SK-N-SH (cell line): ENCODE measurements at regions not wholly inside any gene's neighbourhood (a gene's known extent, or its start where the extent isn't known, plus 50 kb on each side); places are given as distances from the start of the nearest gene placed in this dataset.

ENCODE experiments used
- POLR2AphosphoS5 ChIP-seq: IDR thresholded peaks from 2 replicates; pipeline ENCODE4 v1.6.1; 2012; ENCODE audit warnings: low read depth, low read length
- RCOR1 ChIP-seq: fragments of 150-350 bp; IDR thresholded peaks from 2 replicates; pipeline ENCODE4 v1.6.1; 2017; ENCODE audit warnings: antibody characterized with exemption, low read length
- TF ChIP-seq, protein P1 (sequence below): fragments of 200-600 bp; sonication (generic); IDR thresholded peaks from 2 replicates; pipeline ENCODE4 v1.6.1; 2017; ENCODE audit warnings: antibody characterized with exemption, mild to moderate bottlenecking, moderate library complexity
- TF ChIP-seq, protein P2 (sequence below): fragments of 150-350 bp; IDR thresholded peaks from 2 replicates; pipeline ENCODE4 v1.6.1; 2017; ENCODE audit warnings: antibody characterized with exemption, low read length, low read depth, borderline replicate concordance

DNA sequence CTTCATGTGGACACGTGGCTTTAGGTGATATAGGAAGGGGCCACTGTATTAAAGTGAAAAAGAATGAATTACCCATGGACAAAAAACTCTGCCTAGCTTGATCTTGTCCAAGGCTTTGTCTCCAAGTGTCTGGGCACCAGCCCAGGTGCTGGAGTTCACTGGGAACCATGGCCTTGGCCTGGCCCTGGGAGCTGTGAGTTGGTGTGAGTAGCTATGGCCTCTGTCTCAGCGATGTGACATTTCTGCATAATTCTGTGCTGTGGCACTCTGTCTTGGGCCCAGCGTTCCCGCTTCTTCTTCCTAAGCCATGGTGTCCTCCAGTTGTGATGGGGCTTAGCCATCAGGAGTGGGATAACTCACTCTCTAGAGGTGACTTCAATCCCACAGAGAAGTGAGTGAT is 119.0 kb upstream of the PPP2R2D start:
- TF ChIP-seq, protein P1, sequence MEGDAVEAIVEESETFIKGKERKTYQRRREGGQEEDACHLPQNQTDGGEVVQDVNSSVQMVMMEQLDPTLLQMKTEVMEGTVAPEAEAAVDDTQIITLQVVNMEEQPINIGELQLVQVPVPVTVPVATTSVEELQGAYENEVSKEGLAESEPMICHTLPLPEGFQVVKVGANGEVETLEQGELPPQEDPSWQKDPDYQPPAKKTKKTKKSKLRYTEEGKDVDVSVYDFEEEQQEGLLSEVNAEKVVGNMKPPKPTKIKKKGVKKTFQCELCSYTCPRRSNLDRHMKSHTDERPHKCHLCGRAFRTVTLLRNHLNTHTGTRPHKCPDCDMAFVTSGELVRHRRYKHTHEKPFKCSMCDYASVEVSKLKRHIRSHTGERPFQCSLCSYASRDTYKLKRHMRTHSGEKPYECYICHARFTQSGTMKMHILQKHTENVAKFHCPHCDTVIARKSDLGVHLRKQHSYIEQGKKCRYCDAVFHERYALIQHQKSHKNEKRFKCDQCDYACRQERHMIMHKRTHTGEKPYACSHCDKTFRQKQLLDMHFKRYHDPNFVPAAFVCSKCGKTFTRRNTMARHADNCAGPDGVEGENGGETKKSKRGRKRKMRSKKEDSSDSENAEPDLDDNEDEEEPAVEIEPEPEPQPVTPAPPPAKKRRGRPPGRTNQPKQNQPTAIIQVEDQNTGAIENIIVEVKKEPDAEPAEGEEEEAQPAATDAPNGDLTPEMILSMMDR: no peak
- TF ChIP-seq, protein P2, sequence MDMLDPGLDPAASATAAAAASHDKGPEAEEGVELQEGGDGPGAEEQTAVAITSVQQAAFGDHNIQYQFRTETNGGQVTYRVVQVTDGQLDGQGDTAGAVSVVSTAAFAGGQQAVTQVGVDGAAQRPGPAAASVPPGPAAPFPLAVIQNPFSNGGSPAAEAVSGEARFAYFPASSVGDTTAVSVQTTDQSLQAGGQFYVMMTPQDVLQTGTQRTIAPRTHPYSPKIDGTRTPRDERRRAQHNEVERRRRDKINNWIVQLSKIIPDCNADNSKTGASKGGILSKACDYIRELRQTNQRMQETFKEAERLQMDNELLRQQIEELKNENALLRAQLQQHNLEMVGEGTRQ: no peak
- TF ChIP-seq POLR2AphosphoS5 (no peak), RCOR1 (no peak)
